Endothelial cell (in vitro differentiated cells): ENCODE measurements at regions not wholly inside any gene's neighbourhood (a gene's known extent, or its start where the extent isn't known, plus 50 kb on each side); places are given as distances from the start of the nearest gene placed in this dataset.

ENCODE experiments used
- DNase-seq: peaks from one replicate; pipeline ENCODE4 v3.0.0; 2021; ENCODE audit warnings: low spot score
- H3K27ac Mint-ChIP-seq: one replicate; pipeline ENCODE4 v1.8.0; 2021; ENCODE audit warnings: mixed read lengths, inconsistent platforms; ENCODE audit not compliant: unreplicated experiment
- H3K27me3 Mint-ChIP-seq: one replicate; pipeline ENCODE4 v1.8.0; 2021; ENCODE audit warnings: mild to moderate bottlenecking, moderate library complexity, mixed read lengths, inconsistent platforms; ENCODE audit not compliant: unreplicated experiment
- H3K36me3 Mint-ChIP-seq: one replicate; pipeline ENCODE4 v1.8.0; 2021; ENCODE audit warnings: mild to moderate bottlenecking, low read depth, mixed read lengths, inconsistent platforms; ENCODE audit not compliant: unreplicated experiment
- H3K4me1 Mint-ChIP-seq: one replicate; pipeline ENCODE4 v1.8.0; 2021; ENCODE audit warnings: mild to moderate bottlenecking, mixed read lengths, inconsistent platforms; ENCODE audit not compliant: unreplicated experiment
- H3K4me3 Mint-ChIP-seq: one replicate; pipeline ENCODE4 v1.8.0; 2021; ENCODE audit warnings: mild to moderate bottlenecking, mixed read lengths, inconsistent platforms; ENCODE audit not compliant: unreplicated experiment
- H3K9me3 Mint-ChIP-seq: one replicate; pipeline ENCODE4 v1.8.0; 2021; ENCODE audit warnings: mixed read lengths, inconsistent platforms; ENCODE audit not compliant: unreplicated experiment
- CTCF ChIP-seq: fragments of 200-600 bp; sonication (generic); IDR thresholded peaks from one replicate; pipeline ENCODE4 v1.5.0; 2021; ENCODE audit warnings: antibody characterized with exemption; ENCODE audit not compliant: unreplicated experiment

DNA sequence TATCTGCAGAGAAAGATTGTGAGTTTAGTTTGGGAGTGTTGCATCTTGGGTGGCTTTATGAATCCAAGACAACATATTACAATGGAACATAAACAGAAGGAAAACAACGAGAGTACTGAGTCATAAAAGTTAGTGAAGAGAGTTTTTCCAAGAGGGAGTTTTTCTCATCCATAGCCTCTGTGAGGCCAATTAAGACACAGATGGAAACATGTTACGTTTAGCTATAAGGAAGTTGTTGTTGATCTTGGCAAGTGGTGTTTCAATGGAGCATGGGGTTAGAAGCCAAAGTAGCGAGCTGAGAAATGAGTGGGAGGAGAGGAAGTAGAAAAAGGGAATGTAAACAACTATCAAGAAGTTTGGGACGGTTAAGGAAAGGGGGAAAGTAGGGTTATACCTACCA, 53.3 kb upstream of the SPATA31D4 start:
- no peak for DNase-seq
- Mint-ChIP-seq H3K27ac (no peak overlapping the region), H3K4me3 (no peak overlapping the region), H3K27me3 (no peaks in the 10 kb centered on the region), H3K36me3 (no peaks in the 10 kb centered on the region), H3K9me3 (no peaks in the 10 kb centered on the region), H3K4me1 (peaks cover 8% of the 10 kb centered on the region)
- no peak for TF ChIP-seq CTCF

DNA sequence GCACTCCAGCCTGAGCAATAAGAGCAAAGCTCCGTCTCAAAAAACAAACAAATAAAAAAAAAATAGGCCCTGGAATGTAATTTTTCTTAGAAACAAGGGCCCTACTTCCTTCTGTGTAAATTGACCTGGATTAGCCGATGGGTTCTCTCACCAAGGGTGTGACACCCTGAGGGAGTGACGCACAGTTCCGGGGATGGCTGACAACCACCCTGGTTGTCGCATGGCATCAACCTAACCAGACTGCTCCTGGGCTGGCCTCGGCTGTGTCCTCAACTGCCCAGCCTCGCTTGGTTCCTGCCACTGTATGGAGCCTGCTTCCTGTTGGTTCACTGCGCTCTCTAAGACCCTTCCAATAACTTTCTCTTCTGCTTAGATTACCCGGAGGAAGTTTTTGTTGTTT, 51.2 kb upstream of the SPATA31D4 start:
- H3K27ac Mint-ChIP-seq: no peak overlapping the region
- H3K4me3 Mint-ChIP-seq: no peak overlapping the region
- no peak for DNase-seq
- H3K36me3 Mint-ChIP-seq: no peaks in the 10 kb centered on the region
- no peak for TF ChIP-seq CTCF
- no peaks in the 10 kb centered on the region for H3K9me3 Mint-ChIP-seq
- H3K27me3 Mint-ChIP-seq: no peaks in the 10 kb centered on the region
- H3K4me1 Mint-ChIP-seq: peaks cover 8% of the 10 kb centered on the region
